Parathyroid adenoma (tissue), 2 donors: ENCODE measurements at regions not wholly inside any gene's neighbourhood (a gene's known extent, or its start where the extent isn't known, plus 50 kb on each side); places are given as distances from the start of the nearest gene placed in this dataset.
A peak's percentile ranks its signal among the peaks of the same experiment; 100 is the strongest.
"Not testable (repeated sequence)": the region's sequence is repeated elsewhere in the genome, so short reads cannot be mapped to it uniquely, and the experiment has no call there.

Experiments used
- H2AFZ ChIP-seq: fragments of 300-600 bp; sonication (generic); one replicate; pipeline ENCODE4 v1.7.0; 2017; ENCODE audit warnings: antibody characterized with exemption, mild to moderate bottlenecking
- H3K27ac ChIP-seq: fragments of 300-600 bp; sonication (generic); one replicate; pipeline ENCODE4 v1.7.0; 2017
- H3K27me3 ChIP-seq: fragments of 300-600 bp; sonication (generic); one replicate; pipeline ENCODE4 v1.7.0; 2017; ENCODE audit warnings: low read length; ENCODE audit not compliant: control insufficient read depth, insufficient read depth
- H3K36me3 ChIP-seq: fragments of 300-600 bp; sonication (generic); one replicate; pipeline ENCODE4 v1.7.0; 2017; ENCODE audit warnings: low read length; ENCODE audit not compliant: control insufficient read depth, insufficient read depth
- H3K4me1 ChIP-seq: fragments of 300-600 bp; sonication (generic); one replicate; pipeline ENCODE4 v1.7.0; 2017; ENCODE audit warnings: control low read depth
- H3K4me2 ChIP-seq: fragments of 300-600 bp; sonication (generic); one replicate; pipeline ENCODE4 v1.7.0; 2017; ENCODE audit warnings: low read length
- H3K4me3 ChIP-seq: fragments of 300-600 bp; sonication (generic); one replicate; pipeline ENCODE4 v1.7.0; 2017; ENCODE audit warnings: low read depth, low read length
- H3K79me2 ChIP-seq: fragments of 300-600 bp; sonication (generic); one replicate; pipeline ENCODE4 v1.7.0; 2017; ENCODE audit warnings: control low read depth
- H3K9ac ChIP-seq: fragments of 300-600 bp; sonication (generic); one replicate; pipeline ENCODE4 v1.7.0; 2017; ENCODE audit warnings: mild to moderate bottlenecking
- H3K9me3 ChIP-seq: fragments of 300-600 bp; sonication (generic); one replicate; pipeline ENCODE4 v1.7.0; 2017; ENCODE audit warnings: low read length; ENCODE audit not compliant: control insufficient read depth
- CTCF ChIP-seq: fragments of 300-600 bp; sonication (generic); IDR thresholded peaks from one replicate; pipeline ENCODE4 v1.7.0; 2017; ENCODE audit warnings: antibody characterized with exemption, mild to moderate bottlenecking
- donor health status: primary hyperparathyroidism.

GRCh38 chr9:33660772-33661171 lies 134.6 kb upstream of the PRSS3 start:
- TF ChIP-seq CTCF, result no peak
- Histone ChIP-seq H3K4me3 (no peak overlapping the region), H3K9me3 (no peaks in the 10 kb centered on the region), H2AFZ (no peak overlapping the region), H3K4me1 (no peaks in the 10 kb centered on the region), H3K79me2 (no peaks in the 10 kb centered on the region), H3K4me2 (no peak overlapping the region), H3K9ac (no peak overlapping the region), H3K27ac (no peak overlapping the region), H3K27me3 (no peaks in the 10 kb centered on the region), H3K36me3 (no peaks in the 10 kb centered on the region)

- no peak overlapping the region for H2AFZ ChIP-seq
- no peaks in the 10 kb centered on the region for H3K27me3 ChIP-seq
- H3K9me3 ChIP-seq, result no peaks in the 10 kb centered on the region
- H3K4me3 ChIP-seq, result no peak overlapping the region
- H3K4me1 ChIP-seq, result no peaks in the 10 kb centered on the region
- no peak overlapping the region for H3K4me2 ChIP-seq
- H3K79me2 ChIP-seq, result no peaks in the 10 kb centered on the region
- TF ChIP-seq CTCF, result no peak
- H3K36me3 ChIP-seq, result no peaks in the 10 kb centered on the region
- H3K27ac ChIP-seq, result no peak overlapping the region
- H3K9ac ChIP-seq, result no peak overlapping the region
These were observed 134.2 kb upstream of the PRSS3 start for GRCh38 chr9:33661176-33661575.

GRCh38 chr9:33662871-33663270 lies 132.5 kb upstream of the PRSS3 start:
- TF ChIP-seq CTCF, result no peak
- no peaks in the 10 kb centered on the region for H3K79me2 ChIP-seq
- H3K36me3 ChIP-seq, result no peaks in the 10 kb centered on the region

GRCh38 chr9:33676194-33676745 lies 119.1 kb upstream of the PRSS3 start:
- not testable (repeated sequence) for H3K4me1 ChIP-seq, H3K27me3 ChIP-seq, H3K9ac ChIP-seq, H3K9me3 ChIP-seq, H3K36me3 ChIP-seq, H3K4me3 ChIP-seq, H3K79me2 ChIP-seq
- Histone ChIP-seq H3K27ac (peak overlapping the region; percentile 78), H2AFZ (peak overlapping the region; percentile 93), H3K4me2 (peak overlapping the region; percentile 62)

More at GRCh38 chr9:33662871-33663270, 132.5 kb upstream of the PRSS3 start:
- no peaks in the 10 kb centered on the region for H3K9me3 ChIP-seq
- H3K4me2 ChIP-seq, result no peak overlapping the region
- H3K4me1 ChIP-seq, result no peaks in the 10 kb centered on the region
- no peak overlapping the region for H2AFZ ChIP-seq
- H3K27me3 ChIP-seq, result no peaks in the 10 kb centered on the region
- H3K27ac ChIP-seq, result no peak overlapping the region
- H3K9ac ChIP-seq, result no peak overlapping the region
- H3K4me3 ChIP-seq, result no peak overlapping the region

GRCh38 chr9:33676746-33677505 lies 118.4 kb upstream of the PRSS3 start:
- peak overlapping the region; percentile 48 for H3K4me3 ChIP-seq

More at GRCh38 chr9:33676746-33677505, 118.4 kb upstream of the PRSS3 start:
- Histone ChIP-seq H3K27me3 (no peaks in the 10 kb centered on the region), H3K27ac (peak overlapping the region; percentile 78), H3K4me2 (peak overlapping the region; percentile 62), H3K36me3 (no peaks in the 10 kb centered on the region), H3K9ac (peak overlapping the region; percentile 19), H2AFZ (peak overlapping the region; percentile 93), H3K79me2 (no peaks in the 10 kb centered on the region), H3K4me1 (no peaks in the 10 kb centered on the region), H3K9me3 (no peaks in the 10 kb centered on the region)
- TF ChIP-seq CTCF, result no peak
